Neural crest cell (in vitro differentiated cells): ENCODE measurements at regions not wholly inside any gene's neighbourhood (a gene's known extent, or its start where the extent isn't known, plus 50 kb on each side); places are given as distances from the start of the nearest gene placed in this dataset.
"Not testable (repeated sequence)": the region's sequence is repeated elsewhere in the genome, so short reads cannot be mapped to it uniquely, and the experiment has no call there.

Experiments
- DNase-seq: peaks from one replicate; pipeline ENCODE4 v3.0.0; 2021; ENCODE audit warnings: low read depth, mixed read lengths, low spot score
- H3K27ac Mint-ChIP-seq: one replicate; pipeline ENCODE4 v1.8.0; 2021; ENCODE audit warnings: mild to moderate bottlenecking, mixed read lengths; ENCODE audit not compliant: unreplicated experiment
- H3K27me3 Mint-ChIP-seq: 2 replicates; pipeline ENCODE4 v1.8.0; 2021; ENCODE audit warnings: low read depth, mild to moderate bottlenecking, mixed read lengths
- H3K36me3 Mint-ChIP-seq: 2 replicates; pipeline ENCODE4 v1.8.0; 2021; ENCODE audit warnings: low read depth, mild to moderate bottlenecking, mixed read lengths
- H3K4me1 Mint-ChIP-seq: 2 replicates; pipeline ENCODE4 v1.8.0; 2021; ENCODE audit warnings: mixed read lengths
- H3K4me3 Mint-ChIP-seq: one replicate; pipeline ENCODE4 v1.8.0; 2021; ENCODE audit warnings: mild to moderate bottlenecking, mixed read lengths
- H3K9me3 Mint-ChIP-seq: 2 replicates; pipeline ENCODE4 v1.8.0; 2021; ENCODE audit warnings: mixed read lengths
- TF ChIP-seq, protein P1 (sequence below): fragments of 200-600 bp; sonication (generic); conservative IDR thresholded peaks from 2 replicates; pipeline ENCODE4 v1.5.0; 2021; ENCODE audit warnings: antibody characterized with exemption, mild to moderate bottlenecking

- Mint-ChIP-seq H3K4me3 (no peak overlapping the region), H3K36me3 (peaks cover 2% of the 10 kb centered on the region), H3K4me1 (peaks cover 14% of the 10 kb centered on the region), H3K9me3 (peaks cover 5% of the 10 kb centered on the region), H3K27me3 (no peaks in the 10 kb centered on the region), H3K27ac (peak overlapping the region; percentile 61)
- no peak for DNase-seq
- TF ChIP-seq, protein P1, sequence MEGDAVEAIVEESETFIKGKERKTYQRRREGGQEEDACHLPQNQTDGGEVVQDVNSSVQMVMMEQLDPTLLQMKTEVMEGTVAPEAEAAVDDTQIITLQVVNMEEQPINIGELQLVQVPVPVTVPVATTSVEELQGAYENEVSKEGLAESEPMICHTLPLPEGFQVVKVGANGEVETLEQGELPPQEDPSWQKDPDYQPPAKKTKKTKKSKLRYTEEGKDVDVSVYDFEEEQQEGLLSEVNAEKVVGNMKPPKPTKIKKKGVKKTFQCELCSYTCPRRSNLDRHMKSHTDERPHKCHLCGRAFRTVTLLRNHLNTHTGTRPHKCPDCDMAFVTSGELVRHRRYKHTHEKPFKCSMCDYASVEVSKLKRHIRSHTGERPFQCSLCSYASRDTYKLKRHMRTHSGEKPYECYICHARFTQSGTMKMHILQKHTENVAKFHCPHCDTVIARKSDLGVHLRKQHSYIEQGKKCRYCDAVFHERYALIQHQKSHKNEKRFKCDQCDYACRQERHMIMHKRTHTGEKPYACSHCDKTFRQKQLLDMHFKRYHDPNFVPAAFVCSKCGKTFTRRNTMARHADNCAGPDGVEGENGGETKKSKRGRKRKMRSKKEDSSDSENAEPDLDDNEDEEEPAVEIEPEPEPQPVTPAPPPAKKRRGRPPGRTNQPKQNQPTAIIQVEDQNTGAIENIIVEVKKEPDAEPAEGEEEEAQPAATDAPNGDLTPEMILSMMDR: no peak
Observed at GRCh38 chr6:90458353-90459224, 128.3 kb downstream of the MAP3K7 start.

DNA sequence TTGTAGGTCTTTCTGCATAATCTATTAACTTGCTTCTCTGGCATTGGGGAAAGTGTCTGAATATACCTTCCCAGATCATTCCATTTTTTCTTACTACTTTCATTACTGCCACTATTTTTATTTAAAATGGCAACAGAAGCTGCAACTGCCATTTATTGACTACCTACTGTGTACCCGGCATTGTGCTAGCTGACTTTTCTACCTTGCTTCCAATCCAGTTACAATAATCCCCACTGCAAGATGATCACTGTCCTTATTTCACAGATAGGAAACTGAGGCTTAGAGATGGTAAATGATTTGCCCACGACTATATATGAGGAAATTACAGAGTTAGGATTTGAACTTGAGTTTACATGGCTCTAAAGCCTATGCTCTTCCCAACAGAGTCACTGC, 129.0 kb downstream of the MAP3K7 start:
- peaks cover 2% of the 10 kb centered on the region for H3K36me3 Mint-ChIP-seq
- TF ChIP-seq, protein P1: no peak
- no peak overlapping the region for H3K4me3 Mint-ChIP-seq
- H3K9me3 Mint-ChIP-seq: peaks cover 5% of the 10 kb centered on the region
- H3K27me3 Mint-ChIP-seq: no peaks in the 10 kb centered on the region
- peaks cover 14% of the 10 kb centered on the region for H3K4me1 Mint-ChIP-seq
- no peak for DNase-seq
- H3K27ac Mint-ChIP-seq: no peak overlapping the region

DNA sequence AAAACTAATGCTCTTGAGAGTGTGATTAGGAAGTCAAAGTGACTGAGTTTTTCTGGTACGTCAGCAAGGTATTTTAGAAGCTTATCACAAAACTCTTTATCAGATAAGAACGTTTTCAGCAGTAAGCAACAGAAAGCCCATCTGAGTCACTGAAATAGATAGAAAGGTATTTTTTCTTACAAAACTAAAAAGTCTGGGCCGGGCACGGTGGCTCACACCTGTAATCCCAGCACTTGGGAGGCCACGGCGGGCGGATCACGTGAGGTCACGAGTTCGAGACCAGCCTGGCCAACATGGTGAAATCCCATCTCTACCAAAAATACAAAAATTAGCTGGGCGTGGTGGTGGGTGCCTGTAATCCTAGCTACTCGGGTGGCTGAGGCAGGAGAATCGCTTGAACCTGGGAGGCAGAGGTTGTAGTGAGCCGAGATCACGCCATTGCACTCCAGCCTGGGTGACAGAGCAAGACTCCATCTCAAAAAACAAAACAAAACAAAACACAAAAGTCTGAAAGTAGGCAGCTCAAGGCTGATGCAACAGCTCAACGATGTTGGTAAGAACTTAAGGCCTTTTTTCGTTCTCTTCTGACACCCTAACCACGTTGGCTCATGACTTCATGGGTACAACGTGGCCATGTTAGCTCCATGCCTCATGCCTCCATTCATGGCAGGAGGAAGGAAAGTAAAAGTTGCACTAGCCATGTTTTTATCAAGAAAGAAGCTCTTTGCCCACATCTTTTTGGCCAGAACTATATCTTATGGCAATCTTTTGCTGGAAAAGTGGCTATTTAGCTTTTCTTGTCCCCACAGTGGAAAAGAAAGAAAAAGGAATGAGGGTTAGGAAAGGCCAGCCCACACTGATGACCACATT, 129.6 kb downstream of the MAP3K7 start:
- not testable (repeated sequence) for H3K36me3 Mint-ChIP-seq, DNase-seq, H3K9me3 Mint-ChIP-seq

GRCh38 chr6:90456001-90456400, 130.9 kb downstream of the MAP3K7 start:
- Mint-ChIP-seq H3K4me1 (peaks cover 14% of the 10 kb centered on the region), H3K27me3 (no peaks in the 10 kb centered on the region), H3K4me3 (no peak overlapping the region), H3K27ac (no peak overlapping the region), H3K9me3 (peaks cover 5% of the 10 kb centered on the region), H3K36me3 (peaks cover 2% of the 10 kb centered on the region)
- DNase-seq: no peak
- TF ChIP-seq, protein P1: no peak

More for the DNA sequence above, 129.6 kb downstream of the MAP3K7 start:
- not testable (repeated sequence) for H3K27me3 Mint-ChIP-seq, H3K4me3 Mint-ChIP-seq, H3K27ac Mint-ChIP-seq
- H3K4me1 Mint-ChIP-seq: peaks cover 14% of the 10 kb centered on the region

GRCh38 chr6:90454836-90455427, 131.9 kb downstream of the MAP3K7 start:
- Mint-ChIP-seq H3K27me3 (no peaks in the 10 kb centered on the region), H3K27ac (no peak overlapping the region), H3K4me3 (no peak overlapping the region), H3K4me1 (peaks cover 15% of the 10 kb centered on the region), H3K36me3 (no peaks in the 10 kb centered on the region), H3K9me3 (peaks cover under 1% of the 10 kb centered on the region)
- TF ChIP-seq, protein P1: no peak
- DNase-seq: no peak
